ENCODE measurements at regions not wholly inside any gene's neighbourhood (a gene's known extent, or its start where the extent isn't known, plus 50 kb on each side); places are given as distances from the start of the nearest gene placed in this dataset.

DNA sequence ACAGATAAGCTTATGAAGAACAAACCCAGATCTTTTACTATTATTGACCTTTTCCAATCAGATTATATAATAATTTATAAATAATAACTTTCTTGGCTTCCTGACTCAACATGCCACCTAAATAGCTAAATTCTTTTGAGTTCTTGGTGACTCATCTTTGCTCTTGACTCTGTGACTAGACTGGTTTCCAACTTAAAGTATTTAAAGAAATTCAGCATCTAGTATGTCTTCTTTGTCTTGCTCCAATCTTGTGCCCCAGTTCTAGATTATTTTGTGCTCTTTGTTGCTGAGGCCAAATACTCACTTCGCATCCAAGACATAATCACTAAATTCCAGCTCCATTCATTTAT, 483.2 kb upstream of the TBL1XR1 start:
- peaks cover 3% of the 10 kb centered on the region for H3K4me1 ChIP-seq (ENCODE audit: insufficient read depth, low read length)
- Mint-ChIP-seq H3K4me3 (no peak overlapping the region), H3K36me3 (ENCODE audit: low read depth) (no peaks in the 10 kb centered on the region), H3K9me3 (no peaks in the 10 kb centered on the region), H3K4me1 (ENCODE audit: low read depth) (peaks cover 17% of the 10 kb centered on the region), H3K27ac (no peak overlapping the region), H3K27me3 (no peaks in the 10 kb centered on the region)
- intact Hi-C loops (cut with DNase I, micrococcal nuclease): loop anchor here in 1 of 2 experiments (10.0 kb wide), 1 partner anchor 626 kb away; no protein-coding TSS in a partner anchor
- no peak overlapping the region for H3K4me3 ChIP-seq (ENCODE audit: low read length)
- TF ChIP-seq, protein P1, sequence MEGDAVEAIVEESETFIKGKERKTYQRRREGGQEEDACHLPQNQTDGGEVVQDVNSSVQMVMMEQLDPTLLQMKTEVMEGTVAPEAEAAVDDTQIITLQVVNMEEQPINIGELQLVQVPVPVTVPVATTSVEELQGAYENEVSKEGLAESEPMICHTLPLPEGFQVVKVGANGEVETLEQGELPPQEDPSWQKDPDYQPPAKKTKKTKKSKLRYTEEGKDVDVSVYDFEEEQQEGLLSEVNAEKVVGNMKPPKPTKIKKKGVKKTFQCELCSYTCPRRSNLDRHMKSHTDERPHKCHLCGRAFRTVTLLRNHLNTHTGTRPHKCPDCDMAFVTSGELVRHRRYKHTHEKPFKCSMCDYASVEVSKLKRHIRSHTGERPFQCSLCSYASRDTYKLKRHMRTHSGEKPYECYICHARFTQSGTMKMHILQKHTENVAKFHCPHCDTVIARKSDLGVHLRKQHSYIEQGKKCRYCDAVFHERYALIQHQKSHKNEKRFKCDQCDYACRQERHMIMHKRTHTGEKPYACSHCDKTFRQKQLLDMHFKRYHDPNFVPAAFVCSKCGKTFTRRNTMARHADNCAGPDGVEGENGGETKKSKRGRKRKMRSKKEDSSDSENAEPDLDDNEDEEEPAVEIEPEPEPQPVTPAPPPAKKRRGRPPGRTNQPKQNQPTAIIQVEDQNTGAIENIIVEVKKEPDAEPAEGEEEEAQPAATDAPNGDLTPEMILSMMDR (IDR thresholded peaks at IDR 0.05): no peak
- POLR2A ChIA-PET: no interaction called here
- H3K36me3 ChIP-seq (ENCODE audit: insufficient read depth, low read length): no peaks in the 10 kb centered on the region
- CTCF ChIA-PET: no interaction called here
- no peak overlapping the region for H3K27ac ChIP-seq (ENCODE audit: low read depth in 1 of 2, low read length in 2 of 2)
- no peak for ATAC-seq (ENCODE audit: poor library complexity)
- no peaks in the 10 kb centered on the region for H3K9me3 ChIP-seq (ENCODE audit: control insufficient read depth in 1 of 2, insufficient read depth in 1 of 2, low read length in 2 of 2)
- no peaks in the 10 kb centered on the region for H3K27me3 ChIP-seq (ENCODE audit: control insufficient read depth in 1 of 2, insufficient read depth in 2 of 2, low read length in 2 of 2)
- DNase-seq: no peak

DNA sequence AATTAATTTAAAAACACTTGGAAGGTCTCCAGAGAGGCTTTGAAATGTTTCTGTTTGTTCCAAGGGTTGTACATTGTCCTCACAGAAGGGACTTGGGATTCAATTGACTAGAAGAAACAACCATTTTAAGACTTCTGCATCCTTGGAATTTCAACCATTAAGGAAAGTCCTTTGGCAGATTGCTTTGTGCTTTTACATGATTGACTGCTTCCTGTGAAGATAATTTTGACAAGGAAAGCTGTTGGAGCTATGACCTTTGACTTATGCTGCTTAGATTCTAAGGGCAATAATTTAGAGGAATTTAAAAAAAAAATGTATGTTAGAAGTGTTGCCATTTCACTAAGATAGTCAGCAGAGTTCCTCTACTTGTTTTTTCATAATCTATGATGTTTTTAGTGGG, 483.9 kb upstream of the TBL1XR1 start:
- ATAC-seq (ENCODE audit: poor library complexity): no peak
- no peaks in the 10 kb centered on the region for H3K9me3 Mint-ChIP-seq
- no peaks in the 10 kb centered on the region for H3K27me3 Mint-ChIP-seq
- H3K27me3 ChIP-seq (ENCODE audit: control insufficient read depth in 1 of 2, insufficient read depth in 2 of 2, low read length in 2 of 2): no peaks in the 10 kb centered on the region
- TF ChIP-seq, protein P1 (IDR thresholded peaks at IDR 0.05): no peak
- H3K4me1 ChIP-seq (ENCODE audit: insufficient read depth, low read length): peaks cover 3% of the 10 kb centered on the region
- no peak overlapping the region for H3K4me3 ChIP-seq (ENCODE audit: low read length)
- DNase-seq: no peak
- H3K36me3 ChIP-seq (ENCODE audit: insufficient read depth, low read length): no peaks in the 10 kb centered on the region
- no peak overlapping the region for H3K4me3 Mint-ChIP-seq
- no peak overlapping the region for H3K27ac ChIP-seq (ENCODE audit: low read depth in 1 of 2, low read length in 2 of 2)
- H3K9me3 ChIP-seq (ENCODE audit: control insufficient read depth in 1 of 2, insufficient read depth in 1 of 2, low read length in 2 of 2): no peaks in the 10 kb centered on the region
- intact Hi-C loops (cut with DNase I, micrococcal nuclease): loop anchor here in 1 of 2 experiments (10.0 kb wide), 1 partner anchor 626 kb away; no protein-coding TSS in a partner anchor
- H3K27ac Mint-ChIP-seq: no peak overlapping the region
- POLR2A ChIA-PET: no interaction called here
- H3K36me3 Mint-ChIP-seq (ENCODE audit: low read depth): no peaks in the 10 kb centered on the region
- peaks cover 17% of the 10 kb centered on the region for H3K4me1 Mint-ChIP-seq (ENCODE audit: low read depth)
- CTCF ChIA-PET: no interaction called here

DNA sequence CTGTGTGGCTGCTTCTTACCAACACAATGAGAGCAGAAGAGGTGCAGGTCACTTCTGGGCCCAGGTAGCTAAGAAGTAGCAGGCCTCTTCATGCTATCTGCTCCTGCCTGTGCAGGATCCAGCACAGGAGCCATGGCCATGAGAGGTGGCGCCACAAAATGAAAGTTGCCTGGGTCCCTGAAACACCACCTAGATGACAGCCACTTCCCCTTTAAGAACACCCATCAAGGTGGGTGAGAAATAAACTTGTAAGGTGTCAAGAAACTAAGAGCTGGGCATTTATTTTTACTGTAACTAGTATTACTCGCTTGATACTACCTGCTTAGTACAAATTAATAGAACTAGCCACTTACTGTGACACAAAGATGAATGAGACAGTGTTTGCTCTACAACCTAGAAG, 484.6 kb upstream of the TBL1XR1 start:
- no peak overlapping the region for H3K27ac Mint-ChIP-seq
- TF ChIP-seq, protein P1 (IDR thresholded peaks at IDR 0.05): no peak
- no peaks in the 10 kb centered on the region for H3K27me3 Mint-ChIP-seq
- peak in 1 of 14 experiments; percentile 64 for DNase-seq
- H3K9me3 Mint-ChIP-seq: no peaks in the 10 kb centered on the region
- no peaks in the 10 kb centered on the region for H3K36me3 Mint-ChIP-seq (ENCODE audit: low read depth)
- ChIA-PET POLR2A (no interaction called here), CTCF (no interaction called here)
- Histone ChIP-seq H3K36me3 (ENCODE audit: insufficient read depth, low read length) (no peaks in the 10 kb centered on the region), H3K4me1 (ENCODE audit: insufficient read depth, low read length) (peaks cover 3% of the 10 kb centered on the region), H3K4me3 (ENCODE audit: low read length) (no peak overlapping the region), H3K9me3 (ENCODE audit: control insufficient read depth in 1 of 2, insufficient read depth in 1 of 2, low read length in 2 of 2) (no peaks in the 10 kb centered on the region), H3K27ac (ENCODE audit: low read depth in 1 of 2, low read length in 2 of 2) (no peak overlapping the region), H3K27me3 (ENCODE audit: control insufficient read depth in 1 of 2, insufficient read depth in 2 of 2, low read length in 2 of 2) (no peaks in the 10 kb centered on the region)
- H3K4me3 Mint-ChIP-seq: no peak overlapping the region
- intact Hi-C loops (cut with DNase I, micrococcal nuclease): loop anchor here in 1 of 2 experiments (10.0 kb wide), 1 partner anchor 627 kb away; no protein-coding TSS in a partner anchor
- H3K4me1 Mint-ChIP-seq (ENCODE audit: low read depth): peaks cover 17% of the 10 kb centered on the region
- ATAC-seq (ENCODE audit: poor library complexity): no peak
